SK-N-SH (cell line): ENCODE measurements at regions not wholly inside any gene's neighbourhood (a gene's known extent, or its start where the extent isn't known, plus 50 kb on each side); places are given as distances from the start of the nearest gene placed in this dataset.

Experiments used
- CTCF ChIA-PET: fragments of 300-600, 350-600 bp; formaldehyde crosslinking; extraction: SDS; loops from one replicate; lab custom pipeline; 2021; lab: Yijun Ruan, JAX
- POLR2A ChIA-PET: fragments of 350-600 bp; sonication (Branson Sonifier 250); formaldehyde crosslinking; extraction: SDS; loops from one replicate; lab custom pipeline; 2020; ENCODE audit warnings: antibody characterized with exemption, inconsistent platforms; lab: Yijun Ruan, JAX
- DNase-seq: peaks from one replicate; pipeline ENCODE4 v3.0.0; 2012
- H2AFZ ChIP-seq: fragments of 200-600 bp; sonication (generic); 2 replicates; pipeline ENCODE4 v1.8.1; 2016; ENCODE audit warnings: antibody characterized with exemption, mild to moderate bottlenecking, low read depth
- H3F3A ChIP-seq: fragments of 200-600 bp; sonication (generic); replicated peaks from 2 replicates; pipeline ENCODE3; 2016; ENCODE audit warnings: antibody characterized with exemption, mild to moderate bottlenecking; ENCODE audit not compliant: insufficient read depth
- H3K27ac ChIP-seq, 2 experiments: fragments of 200-500 bp in 1 of 2; fragments of 200-600 bp in 1 of 2; sonication (Bioruptor generic) in 1 of 2; sonication (generic), shearing (Covaris generic) in 1 of 2; 2 replicates each; pipeline versions ENCODE4 v1.5.1 to v1.6.1; 2014 to 2016; ENCODE audit warnings: low read depth in 2 of 2, inconsistent platforms in 1 of 2, low read length in 1 of 2, mild to moderate bottlenecking in 1 of 2, mixed read lengths in 1 of 2
- H3K27me3 ChIP-seq: fragments of 200-600 bp; sonication (generic), shearing (Covaris generic); 2 replicates; pipeline ENCODE4 v1.6.1; 2016; ENCODE audit warnings: mixed run types; ENCODE audit not compliant: insufficient read depth
- H3K36me3 ChIP-seq, 2 experiments: fragments of 200-500 bp in 1 of 2; fragments of 200-600 bp in 1 of 2; sonication (Bioruptor generic) in 1 of 2; sonication (generic) in 1 of 2; replicated peaks in 1 of 2; 2 replicates each; pipeline versions ENCODE3 to v1.5.1; 2014 to 2016; ENCODE audit warnings: low read length in 1 of 2, mild to moderate bottlenecking in 1 of 2; ENCODE audit not compliant: insufficient read depth in 2 of 2, control insufficient read depth in 1 of 2
- H3K4me1 ChIP-seq, 2 experiments: fragments of 200-500 bp in 1 of 2; fragments of 200-600 bp in 1 of 2; sonication (Bioruptor generic) in 1 of 2; sonication (generic), shearing (Covaris generic) in 1 of 2; 2 replicates each; pipeline versions ENCODE4 v1.5.1 to v1.6.1; 2014 to 2016; ENCODE audit warnings: low read depth in 1 of 2, low read length in 1 of 2, mixed run types in 1 of 2; ENCODE audit not compliant: insufficient read depth in 2 of 2, control insufficient read depth in 1 of 2
- H3K4me2 ChIP-seq: fragments of 200-600 bp; sonication (generic), shearing (Covaris generic); 2 replicates; pipeline ENCODE4 v1.6.1; 2017; ENCODE audit warnings: mixed run types
- H3K4me3 ChIP-seq, 2 experiments: fragments of 200-500 bp in 1 of 2; fragments of 200-600 bp in 1 of 2; sonication (Bioruptor generic) in 1 of 2; sonication (generic), shearing (Covaris generic) in 1 of 2; 2 replicates each; pipeline versions ENCODE4 v1.5.1 to v1.8.1; 2014 to 2016; ENCODE audit warnings: low read depth in 2 of 2, inconsistent platforms in 1 of 2, low read length in 1 of 2, mild to moderate bottlenecking in 1 of 2, mixed read lengths in 1 of 2, moderate library complexity in 1 of 2
- H3K79me2 ChIP-seq: fragments of 200-600 bp; sonication (generic); 2 replicates; pipeline ENCODE4 v1.8.1; 2017; ENCODE audit warnings: mild to moderate bottlenecking; ENCODE audit not compliant: insufficient read depth
- H3K9ac ChIP-seq: fragments of 200-600 bp; sonication (generic); 2 replicates; pipeline ENCODE4 v1.6.1; 2017; ENCODE audit warnings: mixed run types
- H3K9me2 ChIP-seq: fragments of 200-600 bp; sonication (generic); 2 replicates; pipeline ENCODE4 v1.6.1; 2017; ENCODE audit warnings: mixed run types
- H3K9me3 ChIP-seq: fragments of 200-600 bp; sonication (generic); 2 replicates; pipeline ENCODE4 v1.6.1; 2017; ENCODE audit warnings: mixed run types, mild to moderate bottlenecking, moderate library complexity
- H4K20me1 ChIP-seq: fragments of 200-600 bp; sonication (generic); 2 replicates; pipeline ENCODE4 v1.6.1; 2017; ENCODE audit warnings: mild to moderate bottlenecking, mixed run types; ENCODE audit not compliant: insufficient read depth
- EZH2phosphoT487 ChIP-seq: fragments of 200-600 bp; sonication (generic); IDR thresholded peaks from 2 replicates; pipeline ENCODE4 v1.6.1; 2017; ENCODE audit warnings: low read depth, mixed run types, mild to moderate bottlenecking, antibody characterized with exemption, moderate library complexity, borderline replicate concordance
- FOSL2 ChIP-seq: IDR thresholded peaks from 2 replicates; pipeline ENCODE4 v1.4.0; 2012; ENCODE audit warnings: low read depth, mild to moderate bottlenecking, moderate library complexity, borderline replicate concordance
- FOXJ3 ChIP-seq: sonication (generic); formaldehyde crosslinking; IDR thresholded peaks from 2 replicates; pipeline ENCODE4 v1.5.1; 2020; ENCODE audit warnings: mild to moderate bottlenecking, missing genetic modification reagents
- GABPA ChIP-seq: IDR thresholded peaks from 2 replicates; pipeline ENCODE4 v1.4.0; 2012; ENCODE audit warnings: low read depth, mild to moderate bottlenecking
- MXI1 ChIP-seq: IDR thresholded peaks from 2 replicates; pipeline ENCODE4 v1.6.1; 2012; ENCODE audit warnings: mild to moderate bottlenecking, low read depth, low read length, improper control_type of control experiment
- NFIC ChIP-seq: IDR thresholded peaks from 2 replicates; pipeline ENCODE4 v1.4.0; 2012; ENCODE audit warnings: borderline replicate concordance
- RCOR1 ChIP-seq: fragments of 150-350 bp; IDR thresholded peaks from 2 replicates; pipeline ENCODE4 v1.6.1; 2017; ENCODE audit warnings: antibody characterized with exemption, low read length
- TCF12 ChIP-seq: IDR thresholded peaks from 2 replicates; pipeline ENCODE4 v1.4.0; 2012
- USF1 ChIP-seq: IDR thresholded peaks from 2 replicates; pipeline ENCODE4 v1.4.0; 2012; ENCODE audit warnings: low read depth, borderline replicate concordance
- WGBS: methylation state at CpG from one replicate; pipeline ENCODE4 v1.1.6; 2017; ENCODE audit warnings: low lambda C conversion rate; 5-methylcytosine and 5-hydroxymethylcytosine counted together

GRCh38 chr12:42786400-42787148 lies 197.0 kb upstream of the PRICKLE1 start:
- Histone ChIP-seq H3K79me2 (no peaks in the 10 kb centered on the region), H2AFZ (no peak overlapping the region), H3F3A (no peaks in the 10 kb centered on the region), H3K36me3 (no peaks in the 10 kb centered on the region), H3K9ac (no peak overlapping the region), H3K4me3 (no peak overlapping the region), H3K4me1 (peaks cover 0 to 2% of the 10 kb centered on the region in 2 experiments; a peak in 3 of 4 replicates), H3K9me2 (no peaks in the 10 kb centered on the region), H3K27ac (no peak overlapping the region; a peak in 1 of 4 replicates), H3K27me3 (no peaks in the 10 kb centered on the region), H3K9me3 (no peaks in the 10 kb centered on the region), H4K20me1 (no peaks in the 10 kb centered on the region), H3K4me2 (no peak overlapping the region)
- DNase-seq: no peak
- ChIA-PET POLR2A (no interaction called here), CTCF (interaction anchor here (0.9 kb wide), 1 partner anchor 25 kb away, joined by 3 read pairs; no protein-coding TSS in a partner anchor)
- WGBS: 36% methylated on average over 3 of the region's 5 CpGs
- no peak for TF ChIP-seq MXI1
- TF ChIP-seq NFIC: no peak
- no peak for TF ChIP-seq TCF12
- no peak for TF ChIP-seq FOXJ3
- TF ChIP-seq FOSL2: no peak
- TF ChIP-seq RCOR1: no peak

- Histone ChIP-seq H3K27me3 (no peaks in the 10 kb centered on the region), H3K36me3 (no peaks in the 10 kb centered on the region), H2AFZ (no peak overlapping the region), H3K27ac (no peak overlapping the region), H3K4me2 (no peak overlapping the region), H3K79me2 (no peaks in the 10 kb centered on the region), H4K20me1 (no peaks in the 10 kb centered on the region), H3F3A (no peaks in the 10 kb centered on the region), H3K9ac (no peak overlapping the region), H3K4me3 (no peak overlapping the region), H3K4me1 (peaks cover 0 to 2% of the 10 kb centered on the region in 2 experiments; a peak in 3 of 4 replicates), H3K9me3 (no peaks in the 10 kb centered on the region), H3K9me2 (no peaks in the 10 kb centered on the region)
- TF ChIP-seq USF1 (no peak), GABPA (no peak), EZH2phosphoT487 (no peak)
- DNase-seq: no peak
- POLR2A ChIA-PET: no interaction called here
- CTCF ChIA-PET: interaction anchor here (1.0 to 1.3 kb wide), 2 partner anchors 17 to 70 kb away, joined by 3 read pairs; no protein-coding TSS in a partner anchor
- WGBS: 40% methylated on average over 2 of the region's 2 CpGs
Measured at GRCh38 chr12:42785944-42786343, 196.4 kb upstream of the PRICKLE1 start.

- no peak for DNase-seq
- TF ChIP-seq FOXJ3: no peak
Measured at GRCh38 chr12:42780671-42781070, 191.1 kb upstream of the PRICKLE1 start.

More at GRCh38 chr12:42780671-42781070, 191.1 kb upstream of the PRICKLE1 start:
- H3K79me2 ChIP-seq: no peaks in the 10 kb centered on the region
- ChIA-PET CTCF (no interaction called here), POLR2A (no interaction called here)
- no peaks in the 10 kb centered on the region for H3K9me3 ChIP-seq
- no peaks in the 10 kb centered on the region for H3K36me3 ChIP-seq
- no peaks in the 10 kb centered on the region for H3K27me3 ChIP-seq
- H3K4me1 ChIP-seq: peaks cover 0 to 14% of the 10 kb centered on the region in 2 experiments; a peak in 2 of 4 replicates
- no peak overlapping the region for H2AFZ ChIP-seq
- no peaks in the 10 kb centered on the region for H4K20me1 ChIP-seq
- H3K4me2 ChIP-seq: no peak overlapping the region
- 69% methylated on average over 1 of the region's 1 CpG for WGBS
- H3F3A ChIP-seq: no peaks in the 10 kb centered on the region
- H3K9ac ChIP-seq: no peak overlapping the region
- H3K9me2 ChIP-seq: no peaks in the 10 kb centered on the region
- no peak overlapping the region for H3K4me3 ChIP-seq
- H3K27ac ChIP-seq: no peak overlapping the region
